H54 (cell line): ENCODE measurements at regions not wholly inside any gene's neighbourhood (a gene's known extent, or its start where the extent isn't known, plus 50 kb on each side); places are given as distances from the start of the nearest gene placed in this dataset.

Experiments used
- DNase-seq: peaks from one replicate; pipeline ENCODE4 v3.0.0; 2011; ENCODE audit warnings: low spot score, mixed read lengths; ENCODE audit not compliant: insufficient read length
- FAIRE-seq: peaks from 3 replicates; lab custom pipeline; 2011; peaks lifted over from hg19 to GRCh38; lab: Jason Lieb, UNC
- POLR2A ChIP-seq: IDR thresholded peaks from 2 replicates; pipeline ENCODE4 v1.6.1; 2011; ENCODE audit warnings: low read depth, mild to moderate bottlenecking, low read length

DNA sequence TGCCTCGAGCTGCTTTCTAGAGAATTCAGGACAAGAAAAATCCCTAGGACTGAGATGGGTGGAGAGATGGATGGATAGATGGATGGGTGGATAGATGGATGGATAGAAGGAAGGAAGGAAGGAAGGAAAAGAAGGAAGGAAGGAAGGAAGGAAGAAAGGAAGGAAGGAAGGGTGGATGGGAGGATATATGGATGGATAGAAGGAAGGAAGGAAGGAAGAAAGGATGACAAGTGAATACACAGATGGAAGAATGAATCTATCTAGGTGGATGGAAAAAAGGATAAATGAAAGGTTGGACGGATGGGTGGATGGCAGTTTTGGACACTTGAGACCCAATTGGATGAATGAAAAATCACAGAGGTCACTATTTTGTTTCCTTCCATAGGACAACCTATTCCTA is 120.4 kb upstream of the KAZN start:
- no peak for DNase-seq
- TF ChIP-seq POLR2A: no peak
- FAIRE-seq: no peak

DNA sequence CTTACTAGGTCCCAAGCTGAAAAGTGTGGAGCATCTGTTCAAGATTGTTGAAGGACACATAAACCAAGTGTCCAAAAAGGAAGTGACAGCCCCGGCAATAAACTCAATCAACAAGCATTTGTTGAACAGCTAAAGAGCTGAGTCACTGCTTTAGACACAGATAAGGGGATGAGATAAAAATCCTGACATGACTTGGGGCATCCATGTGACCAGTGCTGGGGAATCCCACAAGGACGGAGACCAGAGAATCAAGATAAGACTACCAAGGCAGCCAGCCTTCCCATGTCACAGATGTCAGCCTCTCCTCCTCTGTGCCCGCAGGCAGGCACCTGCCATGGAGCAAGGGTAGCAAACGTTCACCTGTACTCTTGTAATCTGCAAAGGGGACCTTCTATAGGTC is 118.6 kb upstream of the KAZN start:
- no peak for TF ChIP-seq POLR2A
- no peak for FAIRE-seq
- no peak for DNase-seq

DNA sequence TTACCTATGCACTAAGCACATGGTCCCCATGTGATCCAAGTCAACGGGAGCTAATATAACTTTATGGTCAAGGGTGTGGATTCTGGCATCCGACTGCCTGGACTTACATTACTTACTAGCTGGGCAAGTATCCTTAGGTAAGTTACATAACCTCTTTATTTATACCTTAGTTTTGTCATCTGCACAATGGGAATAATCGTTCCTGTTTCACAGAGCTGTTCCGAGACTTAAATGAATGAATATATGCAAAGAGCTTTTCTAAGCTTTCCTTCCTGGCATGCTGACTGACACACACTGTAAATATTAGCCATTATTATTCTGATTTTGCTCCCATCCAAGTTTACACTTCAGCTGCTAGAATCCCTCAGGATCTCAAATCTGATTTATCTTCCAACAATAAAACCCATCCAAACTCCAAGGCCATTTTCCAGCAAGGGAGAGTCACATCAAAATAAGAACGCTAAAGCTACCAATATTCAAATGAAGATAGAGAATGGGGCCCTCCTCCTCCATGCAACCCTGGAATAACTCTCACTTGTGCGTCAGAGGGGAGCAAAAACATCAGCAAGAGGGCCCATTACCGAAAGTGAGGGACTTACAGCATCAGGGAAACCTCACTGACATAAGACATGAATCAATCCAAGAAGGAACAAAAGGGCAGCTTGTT is 115.6 kb upstream of the KAZN start:
- DNase-seq: no peak
- FAIRE-seq: no peak
- TF ChIP-seq POLR2A: no peak

GRCh38 chr1:14485285-14485684 is 113.2 kb upstream of the KAZN start:
- no peak for TF ChIP-seq POLR2A
- FAIRE-seq: no peak
- DNase-seq: no peak

DNA sequence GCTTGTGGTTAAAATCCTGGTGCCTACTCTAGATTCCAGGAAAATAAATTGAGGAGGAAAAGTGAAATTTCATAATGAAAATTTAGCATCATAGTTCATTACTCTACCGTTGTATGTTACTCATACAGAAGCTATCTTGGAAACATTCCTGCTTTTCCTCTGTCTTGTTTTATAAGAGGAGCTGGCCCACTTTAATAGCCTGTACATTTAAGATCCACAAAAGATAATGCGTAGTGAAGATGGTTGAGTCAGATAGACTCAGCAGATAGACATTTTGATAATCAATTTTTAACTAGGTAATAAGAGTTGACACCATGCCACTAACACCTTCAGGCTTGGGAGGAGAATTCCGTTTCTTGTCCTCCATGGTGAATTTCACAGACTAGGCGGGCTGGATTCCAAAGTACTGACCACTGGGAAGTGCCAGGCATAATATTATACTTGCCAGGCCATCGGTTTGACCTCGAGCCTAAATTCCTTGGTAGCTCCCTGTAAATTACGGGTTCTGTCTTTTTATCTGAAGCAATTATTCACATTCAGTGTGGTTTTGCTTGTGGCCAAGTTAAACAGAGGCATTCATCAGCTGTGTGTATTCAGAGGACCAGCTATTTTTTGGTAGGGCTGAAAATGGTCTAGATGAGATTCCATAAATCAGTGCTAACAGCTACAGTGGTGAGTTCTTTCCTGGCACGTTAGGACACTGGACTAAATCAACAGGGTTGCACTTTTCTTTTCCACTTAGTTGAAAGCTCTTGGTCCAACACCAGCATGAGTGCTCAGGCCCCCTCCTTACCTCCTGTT is 111.9 kb upstream of the KAZN start:
- FAIRE-seq: peak; percentile 93
- DNase-seq: peak; percentile 22
- TF ChIP-seq POLR2A: no peak

DNA sequence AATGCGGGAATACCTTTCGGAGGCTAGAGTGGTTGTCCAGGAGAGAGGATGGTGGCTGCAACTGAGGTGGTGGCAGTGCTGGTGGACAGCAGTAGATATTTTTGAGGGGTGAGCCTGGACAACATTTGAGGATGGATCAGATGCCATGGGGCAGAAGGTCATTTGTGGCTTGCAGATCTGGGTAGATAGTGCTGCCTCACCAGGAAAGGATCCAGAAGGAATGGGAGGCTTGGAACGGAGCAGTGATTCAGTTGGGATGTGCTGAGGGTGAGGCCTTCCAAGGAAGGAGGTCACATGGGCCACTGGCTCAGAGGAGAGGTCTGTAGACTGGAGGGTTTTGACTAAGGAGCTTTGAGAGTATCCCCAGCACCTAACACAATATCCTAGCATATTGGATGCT is 110.8 kb upstream of the KAZN start:
- peak; percentile 7 for DNase-seq
- TF ChIP-seq POLR2A: no peak

DNA sequence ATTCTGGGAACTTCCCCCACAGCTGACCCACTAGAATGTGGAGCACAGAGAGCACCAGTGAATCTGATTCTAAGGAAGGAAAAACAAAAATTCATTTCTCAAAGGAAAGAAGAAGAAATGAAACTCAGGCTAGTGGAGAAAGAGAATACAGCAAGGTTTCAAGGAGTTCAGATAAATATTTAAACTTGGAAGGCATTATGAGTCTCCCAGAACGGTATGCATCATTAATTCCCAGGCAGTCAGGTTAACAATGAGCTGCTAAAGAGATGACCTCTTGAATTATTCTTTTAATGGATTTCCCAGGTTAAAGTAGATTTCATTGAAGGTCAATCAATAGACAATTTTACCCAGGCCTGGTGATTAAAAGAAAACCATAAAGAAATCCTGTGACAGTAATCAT is 103.6 kb upstream of the KAZN start:
- TF ChIP-seq POLR2A: no peak
- DNase-seq (no peak), FAIRE-seq (no peak)

More for the DNA sequence above, 110.8 kb upstream of the KAZN start:
- FAIRE-seq: peak; percentile 6

GRCh38 chr1:14495381-14495780 is 103.1 kb upstream of the KAZN start:
- FAIRE-seq (no peak), DNase-seq (no peak)
- TF ChIP-seq POLR2A: no peak

DNA sequence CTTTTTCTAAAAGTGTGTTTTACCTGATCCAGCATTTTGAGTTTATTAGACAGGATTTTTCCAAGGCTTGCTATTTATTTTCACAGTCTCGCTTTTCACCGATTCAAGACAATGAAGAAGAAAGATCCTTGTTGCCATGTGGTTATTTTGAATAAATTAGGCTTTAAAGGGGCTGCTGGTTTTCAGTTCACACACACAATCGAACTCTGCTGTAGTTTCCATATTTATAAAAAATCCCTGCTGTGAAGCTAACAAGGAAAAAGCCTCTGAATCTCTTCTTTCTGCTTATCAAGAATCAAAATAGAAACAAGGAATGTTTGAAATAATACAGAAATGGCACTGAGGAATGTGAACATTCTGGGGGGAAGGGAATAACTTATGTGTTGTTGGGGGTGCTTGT is 102.5 kb upstream of the KAZN start:
- TF ChIP-seq POLR2A: no peak
- FAIRE-seq (no peak), DNase-seq (no peak)

- no peak for FAIRE-seq
- no peak for DNase-seq
- no peak for TF ChIP-seq POLR2A
Observed at GRCh38 chr1:14498839-14499238, 99.6 kb upstream of the KAZN start.

DNA sequence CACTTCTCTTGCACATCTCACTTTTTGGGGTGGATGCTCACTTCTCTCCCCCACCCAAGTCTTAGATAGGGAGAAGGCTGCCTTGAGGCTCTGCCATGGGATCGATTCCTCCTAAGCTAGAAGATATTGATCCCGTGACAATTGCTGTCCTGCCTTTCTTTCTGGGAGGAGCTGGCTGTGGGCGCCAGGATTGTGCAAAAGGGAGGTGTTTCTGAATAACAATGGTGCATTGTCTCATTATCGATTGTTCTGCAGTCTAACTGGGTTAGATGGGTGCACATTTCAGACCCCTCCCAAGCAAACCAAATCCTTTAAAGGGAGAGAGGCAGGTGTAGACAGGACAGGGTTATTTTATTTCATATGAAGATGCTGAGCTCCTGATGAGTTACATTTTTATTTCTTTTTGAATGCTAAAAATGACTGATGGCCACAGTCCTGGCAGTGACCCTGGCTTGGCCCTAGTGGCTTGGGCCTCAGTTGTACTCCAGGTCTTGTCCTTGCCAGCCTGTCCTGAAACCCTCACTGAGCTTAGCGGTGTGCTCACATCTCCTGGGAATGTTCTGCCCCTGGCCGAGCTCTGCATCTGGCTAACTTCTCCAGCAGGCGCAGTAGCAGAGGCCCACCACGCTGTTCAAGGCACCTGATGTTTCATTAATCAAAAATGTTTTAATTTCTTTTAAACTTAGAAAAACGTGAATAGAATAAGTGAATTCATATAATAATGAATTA is 99.0 kb upstream of the KAZN start:
- DNase-seq (no peak), FAIRE-seq (no peak)
- no peak for TF ChIP-seq POLR2A

- no peak for TF ChIP-seq POLR2A
- FAIRE-seq (no peak), DNase-seq (no peak)
Observed at GRCh38 chr1:14500041-14500440, 98.4 kb upstream of the KAZN start.

GRCh38 chr1:14500912-14501311 is 97.6 kb upstream of the KAZN start:
- TF ChIP-seq POLR2A: no peak
- DNase-seq (no peak), FAIRE-seq (no peak)

DNA sequence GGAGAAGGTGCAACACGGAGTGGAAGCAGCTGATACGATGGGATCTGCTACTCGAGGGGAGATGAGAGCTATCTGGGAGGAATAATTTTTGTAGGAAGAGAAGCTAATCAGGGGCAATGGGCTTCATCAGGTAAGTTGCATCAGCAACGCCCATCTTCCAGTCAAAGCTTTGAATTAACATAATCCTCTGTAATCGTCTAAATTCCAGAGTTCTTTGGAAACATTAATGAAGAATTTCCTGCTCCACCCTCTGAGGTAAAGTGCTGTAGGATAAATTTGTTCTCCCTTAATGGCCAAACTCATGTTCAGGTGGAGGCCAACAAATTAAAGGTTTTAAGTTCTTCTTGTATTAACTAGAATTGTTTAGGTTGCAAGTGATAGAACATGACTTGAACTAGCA is 94.0 kb upstream of the KAZN start:
- no peak for TF ChIP-seq POLR2A
- FAIRE-seq: no peak
- no peak for DNase-seq
